ENCODE measurements at regions not wholly inside any gene's neighbourhood (a gene's known extent, or its start where the extent isn't known, plus 50 kb on each side); places are given as distances from the start of the nearest gene placed in this dataset.

DNA sequence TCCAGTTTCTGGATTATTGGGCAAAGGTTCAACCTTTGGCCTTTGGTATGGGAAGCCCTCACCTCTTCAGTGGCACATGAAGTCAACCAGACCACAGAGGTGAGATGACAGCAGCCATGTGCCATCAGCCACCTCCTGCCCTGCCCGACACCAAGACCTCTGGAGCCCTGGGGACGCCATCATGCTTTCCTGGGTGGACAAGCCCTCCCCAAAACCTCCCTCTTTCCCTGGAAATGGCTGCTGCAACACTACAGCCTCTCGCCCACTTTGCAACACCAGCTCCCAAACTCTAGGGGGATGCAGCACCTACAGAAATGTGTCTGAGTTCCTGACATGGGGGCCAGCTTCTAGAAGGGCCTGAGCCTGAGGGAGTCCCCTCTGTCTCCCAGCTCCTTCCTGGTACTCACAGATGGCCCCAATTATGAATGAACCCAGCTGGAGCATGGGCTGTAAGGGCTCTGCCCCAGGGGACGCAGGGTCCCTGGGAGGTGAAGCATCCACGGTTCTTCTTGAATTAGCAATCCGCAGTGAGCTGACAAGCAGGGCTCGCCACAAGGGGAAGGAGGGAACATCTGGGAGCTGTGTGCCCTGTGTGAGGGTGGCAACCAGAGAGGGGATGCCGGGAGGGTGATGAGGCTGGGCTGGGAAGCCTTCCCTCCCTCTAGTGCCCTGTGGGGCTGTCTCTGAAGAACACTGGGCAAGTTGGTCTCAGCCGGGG, 268.5 kb upstream of the HDAC4 start:
- Histone ChIP-seq H3K27me3 (no peaks in the 10 kb centered on the region), H3K36me3 (no peaks in the 10 kb centered on the region), H3K4me1 (peaks cover 14% of the 10 kb centered on the region), H3K4me3 (no peak overlapping the region), H3K9me3 (no peaks in the 10 kb centered on the region), H3K27ac (no peak overlapping the region)
- 95% methylated on average over 6 of the region's 9 CpGs for WGBS
- no peak for TF ChIP-seq POLR2AphosphoS5 (IDR thresholded peaks at IDR 0.05)
- TF ChIP-seq POLR2A (IDR thresholded peaks at IDR 0.05): no peak
- TF ChIP-seq CTCF (IDR thresholded peaks at IDR 0.05): no peak
- TF ChIP-seq EP300 (IDR thresholded peaks at IDR 0.05): no peak
- DNase-seq (ENCODE audit: low spot score in 2 of 2): peak in 1 of 2 donors; percentile 24

DNA sequence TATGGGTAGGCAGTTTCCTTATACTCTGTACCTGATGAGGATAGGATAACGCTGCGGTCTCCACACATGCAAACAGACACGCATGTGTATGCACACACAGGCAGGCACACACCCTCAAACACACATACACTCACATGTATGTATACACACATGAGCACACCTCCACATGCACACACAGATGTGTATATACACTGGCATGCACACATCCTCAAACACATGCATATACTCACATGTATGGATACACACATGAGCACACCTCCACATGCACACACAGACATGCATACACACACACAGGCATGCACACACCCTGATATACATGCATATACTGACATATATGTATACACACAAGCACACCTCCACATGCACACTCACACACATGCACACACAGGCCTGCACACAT, 267.8 kb upstream of the HDAC4 start:
- no peak for DNase-seq (ENCODE audit: low spot score in 2 of 2)
- no peaks in the 10 kb centered on the region for H3K9me3 ChIP-seq
- TF ChIP-seq CTCF (IDR thresholded peaks at IDR 0.05) (no peak), POLR2AphosphoS5 (IDR thresholded peaks at IDR 0.05) (no peak), EP300 (IDR thresholded peaks at IDR 0.05) (no peak), POLR2A (IDR thresholded peaks at IDR 0.05) (no peak)
- H3K4me3 ChIP-seq: no peak overlapping the region
- no peak overlapping the region for H3K27ac ChIP-seq
- no peaks in the 10 kb centered on the region for H3K36me3 ChIP-seq
- H3K27me3 ChIP-seq: no peaks in the 10 kb centered on the region
- peaks cover 14% of the 10 kb centered on the region for H3K4me1 ChIP-seq
- WGBS: 90% methylated on average over 3 of the region's 3 CpGs

DNA sequence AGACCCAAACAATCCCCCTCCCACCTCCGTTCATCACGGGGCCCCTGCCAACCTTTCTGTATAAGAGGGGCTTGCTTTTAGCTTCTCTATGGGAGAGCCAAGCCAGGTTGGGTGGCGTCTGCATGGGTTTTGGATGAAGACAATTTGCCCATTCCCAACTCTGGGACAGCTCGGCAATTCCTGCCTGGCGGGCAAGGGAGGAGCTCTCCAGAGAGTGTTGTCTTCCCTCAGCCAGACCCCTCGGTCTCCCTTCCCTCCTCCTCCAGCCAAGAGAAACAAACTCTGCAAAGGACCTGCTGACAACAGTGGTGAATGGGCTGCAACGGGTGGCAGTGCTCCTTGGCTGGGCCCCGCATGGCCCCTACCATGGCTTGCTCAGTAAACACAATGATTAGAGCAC, 267.2 kb upstream of the HDAC4 start:
- peak in 1 of 2 donors; percentile 59 for DNase-seq (ENCODE audit: low spot score in 2 of 2)
- Histone ChIP-seq H3K4me1 (peaks cover 14% of the 10 kb centered on the region), H3K27me3 (no peaks in the 10 kb centered on the region), H3K36me3 (no peaks in the 10 kb centered on the region), H3K27ac (no peak overlapping the region), H3K4me3 (no peak overlapping the region), H3K9me3 (no peaks in the 10 kb centered on the region)
- 86% methylated on average over 6 of the region's 8 CpGs for WGBS
- TF ChIP-seq POLR2AphosphoS5 (IDR thresholded peaks at IDR 0.05) (no peak), EP300 (IDR thresholded peaks at IDR 0.05) (no peak), CTCF (IDR thresholded peaks at IDR 0.05) (no peak), POLR2A (IDR thresholded peaks at IDR 0.05) (no peak)

- TF ChIP-seq POLR2A (IDR thresholded peaks at IDR 0.05): no peak
- no peak for TF ChIP-seq POLR2AphosphoS5 (IDR thresholded peaks at IDR 0.05)
- no peak for TF ChIP-seq EP300 (IDR thresholded peaks at IDR 0.05)
- TF ChIP-seq CTCF (IDR thresholded peaks at IDR 0.05): no peak
Measured at GRCh38 chr2:239667431-239667985, 266.7 kb upstream of the HDAC4 start.

GRCh38 chr2:239666855-239667376, 266.1 kb upstream of the HDAC4 start:
- Histone ChIP-seq H3K9me3 (no peaks in the 10 kb centered on the region), H3K27me3 (peaks cover 1% of the 10 kb centered on the region), H3K4me1 (peaks cover 15% of the 10 kb centered on the region), H3K4me3 (no peak overlapping the region), H3K36me3 (no peaks in the 10 kb centered on the region), H3K27ac (peak overlapping the region; percentile 45)
- peak in 1 of 2 donors; percentile 73 for DNase-seq (ENCODE audit: low spot score in 2 of 2)
- TF ChIP-seq POLR2A (IDR thresholded peaks at IDR 0.05): no peak
- TF ChIP-seq EP300 (IDR thresholded peaks at IDR 0.05): no peak
- no peak for TF ChIP-seq CTCF (IDR thresholded peaks at IDR 0.05)
- no peak for TF ChIP-seq POLR2AphosphoS5 (IDR thresholded peaks at IDR 0.05)
- 58% methylated on average over 11 of the region's 11 CpGs for WGBS

More at GRCh38 chr2:239667431-239667985, 266.7 kb upstream of the HDAC4 start:
- peaks cover 14% of the 10 kb centered on the region for H3K4me1 ChIP-seq
- no peak overlapping the region for H3K4me3 ChIP-seq
- H3K27me3 ChIP-seq: no peaks in the 10 kb centered on the region
- H3K9me3 ChIP-seq: no peaks in the 10 kb centered on the region
- 86% methylated on average over 10 of the region's 10 CpGs for WGBS
- DNase-seq (ENCODE audit: low spot score in 2 of 2): peak in 1 of 2 donors; percentile 65
- H3K36me3 ChIP-seq: no peaks in the 10 kb centered on the region
- H3K27ac ChIP-seq: no peak overlapping the region

All from suprapubic skin (tissue), 4 donors.